A204.1 (cell line): ENCODE measurements at regions not wholly inside any gene's neighbourhood (a gene's known extent, or its start where the extent isn't known, plus 50 kb on each side); places are given as distances from the start of the nearest gene placed in this dataset.
"Not testable (repeated sequence)": the region's sequence is repeated elsewhere in the genome, so short reads cannot be mapped to it uniquely, and the experiment has no call there.

Experiments used
- FAIRE-seq: peaks from 2 replicates; lab custom pipeline; 2012; peaks lifted over from hg19 to GRCh38; lab: Jason Lieb, UNC

DNA sequence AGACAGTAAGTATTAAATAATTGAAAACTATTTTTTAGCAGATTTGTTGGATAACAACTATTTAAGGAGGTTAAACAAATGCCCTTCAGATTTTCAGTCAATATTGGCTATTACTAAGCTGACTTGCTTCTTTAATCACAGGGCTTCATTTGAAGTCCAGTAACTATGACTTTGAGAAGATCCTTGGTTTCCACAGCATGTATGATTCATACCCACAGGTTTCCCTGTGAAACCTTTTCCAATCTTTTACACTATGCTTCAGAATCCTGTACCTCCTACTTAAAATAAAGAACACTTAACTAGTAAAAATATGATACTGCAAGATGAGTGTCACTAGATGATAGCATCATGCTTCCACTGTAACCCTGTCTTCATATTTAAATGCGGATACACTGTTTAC, 211.9 kb downstream of the SPATA31A1 start:
- FAIRE-seq: not testable (repeated sequence)

DNA sequence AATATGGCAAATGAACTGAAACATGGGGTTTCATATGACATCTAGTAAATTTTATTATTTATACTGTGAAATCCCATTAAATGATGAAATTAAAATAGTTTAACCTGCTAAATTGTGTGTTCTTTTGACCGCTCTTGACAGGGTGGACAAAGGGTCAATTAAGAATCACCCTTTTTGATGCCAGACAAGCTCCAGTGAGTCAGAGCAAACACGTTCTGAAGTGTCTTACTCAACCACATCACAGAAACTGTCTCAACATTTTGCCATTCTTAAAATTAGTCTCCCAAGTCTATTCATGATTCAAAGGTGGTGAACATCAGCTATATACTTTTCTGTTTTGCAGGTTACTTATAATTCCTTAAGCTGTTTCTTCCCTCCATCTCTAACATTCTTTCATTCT, 213.4 kb downstream of the SPATA31A1 start:
- not testable (repeated sequence) for FAIRE-seq

DNA sequence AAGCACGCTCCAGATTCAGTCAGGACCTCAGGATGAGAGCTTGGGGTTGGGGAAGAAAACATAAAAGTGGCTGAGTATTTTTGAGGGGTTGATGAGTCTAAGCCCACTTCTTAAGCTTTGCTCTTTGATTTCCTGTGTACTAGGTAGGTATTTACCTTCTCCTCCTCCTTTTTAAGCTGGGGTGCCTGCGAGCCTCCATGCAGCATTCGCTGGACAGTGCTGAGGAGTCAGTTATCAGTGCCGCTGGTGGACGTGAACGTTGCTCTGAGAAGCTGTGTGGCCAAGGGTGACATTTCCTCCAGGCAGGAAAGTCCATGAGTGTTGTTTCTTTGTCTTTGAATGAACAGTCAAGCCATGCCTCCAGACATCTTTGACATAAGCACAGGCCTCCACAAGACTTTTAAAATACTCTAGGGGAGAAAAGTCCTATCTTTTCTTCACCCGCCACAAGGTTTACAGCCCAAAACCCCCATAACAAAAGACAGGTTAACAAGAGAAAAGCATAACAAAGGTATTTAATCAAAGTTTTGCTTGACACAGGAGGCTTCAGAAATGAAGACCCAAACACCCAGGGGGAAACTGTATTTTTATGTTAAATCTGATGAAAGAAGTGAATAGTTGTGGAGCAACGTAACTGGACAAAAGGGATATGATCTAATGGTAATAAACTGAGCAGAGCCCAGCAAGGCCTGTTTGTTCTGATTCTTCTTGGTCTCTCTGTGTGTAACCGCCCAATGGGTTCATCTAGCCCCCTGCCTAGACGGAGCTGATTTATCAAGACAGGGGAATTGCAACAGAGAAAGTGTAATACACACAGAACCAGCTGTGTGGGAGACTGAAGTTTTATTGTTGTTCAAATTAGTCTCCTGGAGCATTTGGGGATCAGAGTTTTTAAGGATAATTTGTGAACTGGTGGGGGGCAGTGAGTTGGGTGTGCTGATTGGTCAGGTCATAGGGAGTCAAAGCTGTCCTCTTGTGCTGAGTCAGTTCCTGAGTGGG, 217.9 kb downstream of the SPATA31A1 start:
- FAIRE-seq: not testable (repeated sequence)

DNA sequence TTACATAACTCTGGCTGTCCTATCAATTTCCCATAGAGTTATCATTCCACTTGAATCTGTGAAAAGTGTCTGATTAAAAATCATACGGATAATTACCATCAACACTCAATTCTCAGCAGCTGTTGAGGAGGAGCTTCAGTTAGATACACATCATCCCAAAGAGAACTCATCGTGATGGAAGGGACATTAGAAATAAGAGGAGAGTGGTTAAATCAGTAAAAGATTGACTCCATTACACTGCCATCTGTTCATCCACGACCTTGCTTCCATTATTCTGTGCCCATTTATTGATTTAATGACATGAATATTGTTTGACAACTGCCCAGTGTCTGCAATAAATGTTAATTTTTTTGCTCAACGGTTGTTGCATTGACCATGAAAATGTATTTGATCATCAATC, 223.5 kb downstream of the SPATA31A1 start:
- FAIRE-seq: not testable (repeated sequence)

DNA sequence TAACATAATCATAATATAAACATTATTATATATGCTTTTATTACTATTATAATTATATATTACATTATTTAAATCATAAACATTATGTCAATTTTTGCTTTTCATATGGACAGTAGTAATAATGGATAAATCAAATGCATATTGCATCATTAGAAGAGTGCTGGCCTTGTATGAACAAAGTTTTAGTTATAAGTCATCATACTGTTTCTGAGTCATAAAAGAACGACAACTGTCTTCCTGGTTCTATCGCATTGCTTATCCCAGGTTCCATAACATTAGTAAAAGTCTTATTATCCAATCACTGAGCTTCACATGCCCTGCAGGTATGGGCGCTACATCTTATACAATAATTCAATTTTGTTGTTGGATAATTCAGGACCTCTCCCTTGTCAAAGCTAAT, 225.8 kb downstream of the SPATA31A1 start:
- FAIRE-seq: not testable (repeated sequence)

DNA sequence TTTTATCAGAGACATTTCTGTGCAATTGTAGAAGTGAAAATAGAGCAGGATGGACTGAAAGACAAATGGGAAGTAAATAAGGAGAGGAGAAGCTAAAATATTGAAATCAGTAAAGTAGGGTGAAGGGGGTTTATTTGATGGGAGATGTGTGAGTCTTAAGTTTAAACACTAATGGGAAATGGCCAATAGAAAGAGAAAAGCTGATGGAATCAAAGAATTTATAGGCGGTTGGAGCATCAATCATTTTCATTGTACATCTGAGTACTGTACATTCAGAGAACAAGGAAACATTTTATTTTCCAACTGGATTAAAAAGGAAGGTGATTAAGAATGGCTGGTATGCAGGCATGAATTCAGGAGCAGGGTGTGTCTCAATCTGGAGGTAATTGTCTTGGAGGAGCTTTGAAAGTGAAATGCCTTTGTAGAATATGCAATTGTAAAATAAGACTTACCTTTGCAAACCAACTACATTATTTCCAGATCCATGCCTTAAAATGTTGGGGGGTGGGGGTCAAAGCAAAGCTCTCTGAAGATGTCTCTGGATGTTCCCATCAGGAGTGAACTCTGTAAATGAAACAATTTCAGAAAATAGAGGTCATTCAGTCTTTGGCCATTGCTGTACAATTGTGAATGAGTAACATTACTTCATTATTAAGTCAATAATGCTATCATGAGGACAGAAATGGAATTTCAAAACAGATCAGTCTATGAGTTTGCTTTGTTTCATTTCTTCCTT, 227.4 kb downstream of the SPATA31A1 start:
- not testable (repeated sequence) for FAIRE-seq

DNA sequence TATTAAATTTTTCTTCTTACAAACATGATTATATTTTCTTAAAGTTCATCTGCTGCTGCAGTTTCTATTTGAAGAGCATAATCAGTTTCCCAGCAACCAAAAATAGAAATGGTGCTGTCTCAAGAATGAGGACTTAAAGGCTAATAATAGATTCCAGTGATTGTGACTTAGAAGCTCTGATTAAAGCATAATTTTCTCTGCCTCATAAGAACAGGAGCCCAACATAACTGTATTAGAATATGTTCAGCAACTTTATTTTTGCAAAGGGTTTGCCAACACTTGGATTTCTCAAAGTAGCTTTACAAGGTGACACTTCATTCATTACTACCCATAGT, 227.9 kb downstream of the SPATA31A1 start:
- not testable (repeated sequence) for FAIRE-seq

DNA sequence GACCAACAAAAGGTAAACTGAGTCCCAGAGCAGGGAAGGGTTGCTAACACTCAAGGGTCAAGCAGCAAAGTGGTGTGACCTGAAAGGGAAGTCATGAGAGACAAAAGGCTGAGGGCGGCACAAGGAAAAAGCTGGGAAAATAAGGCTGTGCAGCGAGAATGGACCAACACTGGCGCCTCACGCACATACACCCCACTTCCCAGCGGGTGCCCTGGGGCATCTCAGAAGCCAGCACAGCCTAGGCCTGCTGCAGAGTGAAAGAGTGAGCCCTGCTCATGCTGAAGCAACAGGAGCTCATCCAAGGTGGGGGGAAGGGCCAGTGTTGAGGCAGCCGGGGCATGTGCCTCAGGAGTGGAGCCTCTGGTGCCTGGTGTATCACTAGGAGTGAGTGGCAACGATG, 229.8 kb downstream of the SPATA31A1 start:
- FAIRE-seq: not testable (repeated sequence)

DNA sequence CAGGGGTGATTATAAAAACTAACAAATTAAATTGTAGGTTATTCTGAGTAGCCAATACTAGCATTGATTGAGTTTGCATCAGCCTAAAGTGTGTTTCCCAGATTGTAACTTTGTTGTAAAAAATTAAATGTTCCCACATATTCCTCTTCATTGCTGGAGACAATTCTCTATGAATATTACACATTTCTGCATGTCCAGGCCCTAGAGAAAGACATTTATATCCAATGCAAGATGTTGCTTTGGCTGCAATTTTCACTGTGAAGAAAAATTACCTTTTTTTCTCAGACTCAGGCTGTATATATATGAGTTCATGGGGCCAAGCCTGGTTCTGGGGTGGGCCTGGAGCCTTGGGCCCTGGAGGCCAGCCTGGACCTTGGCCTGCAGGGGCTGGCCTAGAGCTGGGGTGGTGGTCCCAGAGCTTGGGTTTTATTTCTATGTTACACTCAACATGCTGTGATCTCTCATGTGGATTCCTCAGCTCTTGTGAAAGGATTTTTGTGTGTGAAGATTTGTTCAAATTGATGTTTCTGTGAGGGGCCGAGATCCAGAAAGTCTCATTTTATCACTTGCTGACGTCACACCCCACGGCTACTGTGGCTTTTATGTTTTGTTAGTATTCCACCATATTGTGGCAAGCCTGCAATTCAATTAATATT, 232.5 kb downstream of the SPATA31A1 start:
- no peak for FAIRE-seq

DNA sequence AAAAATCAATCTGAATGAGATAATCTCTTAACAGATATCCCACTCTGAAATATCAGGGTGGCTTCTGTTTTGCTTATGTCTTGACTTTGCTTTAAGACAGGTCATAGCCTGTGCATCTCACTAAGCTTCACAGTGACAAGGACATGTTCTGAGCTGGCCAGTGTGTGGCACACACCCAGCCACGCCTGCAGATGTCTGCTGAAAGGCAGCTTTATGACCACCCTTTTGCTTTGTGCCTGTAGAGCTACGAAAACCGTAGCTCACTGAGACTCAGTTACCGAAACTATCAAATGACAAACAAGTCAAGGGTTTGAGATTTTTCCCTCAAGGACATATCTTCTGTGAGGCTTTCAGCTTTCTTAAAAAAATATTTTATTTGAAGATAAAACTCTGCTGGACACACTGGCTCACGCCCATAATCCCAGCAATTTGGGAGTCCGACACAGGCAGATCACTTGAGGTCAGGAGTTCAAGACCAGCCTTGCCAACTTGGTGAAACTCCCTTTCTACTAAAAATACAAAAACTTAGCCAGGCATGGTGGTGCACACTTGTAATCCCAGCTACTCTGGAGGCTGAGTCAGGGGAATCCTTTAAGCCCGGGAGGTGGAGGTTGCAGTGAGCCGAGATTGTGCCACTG, 233.2 kb downstream of the SPATA31A1 start:
- no peak for FAIRE-seq

DNA sequence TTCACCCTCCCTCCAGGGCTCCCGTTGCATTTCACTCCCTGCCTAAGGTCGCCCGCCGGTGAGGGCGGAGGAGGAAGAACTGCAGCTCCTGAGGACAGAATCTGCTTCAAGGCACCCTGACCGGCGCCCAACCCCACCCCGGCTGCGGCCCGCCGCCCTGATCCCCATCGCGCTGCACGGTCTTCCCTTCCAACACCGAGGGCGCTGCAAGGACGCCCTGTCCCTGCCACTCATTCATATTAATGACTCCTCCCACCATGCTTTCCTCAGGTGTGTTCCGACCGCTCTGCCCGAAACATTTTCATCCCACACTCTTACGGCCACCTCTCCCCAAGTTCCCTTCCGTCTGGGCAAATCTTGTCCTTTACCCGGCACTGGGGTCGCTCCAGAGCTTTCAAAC, 248.6 kb downstream of the SPATA31A1 start:
- FAIRE-seq: not testable (repeated sequence)

DNA sequence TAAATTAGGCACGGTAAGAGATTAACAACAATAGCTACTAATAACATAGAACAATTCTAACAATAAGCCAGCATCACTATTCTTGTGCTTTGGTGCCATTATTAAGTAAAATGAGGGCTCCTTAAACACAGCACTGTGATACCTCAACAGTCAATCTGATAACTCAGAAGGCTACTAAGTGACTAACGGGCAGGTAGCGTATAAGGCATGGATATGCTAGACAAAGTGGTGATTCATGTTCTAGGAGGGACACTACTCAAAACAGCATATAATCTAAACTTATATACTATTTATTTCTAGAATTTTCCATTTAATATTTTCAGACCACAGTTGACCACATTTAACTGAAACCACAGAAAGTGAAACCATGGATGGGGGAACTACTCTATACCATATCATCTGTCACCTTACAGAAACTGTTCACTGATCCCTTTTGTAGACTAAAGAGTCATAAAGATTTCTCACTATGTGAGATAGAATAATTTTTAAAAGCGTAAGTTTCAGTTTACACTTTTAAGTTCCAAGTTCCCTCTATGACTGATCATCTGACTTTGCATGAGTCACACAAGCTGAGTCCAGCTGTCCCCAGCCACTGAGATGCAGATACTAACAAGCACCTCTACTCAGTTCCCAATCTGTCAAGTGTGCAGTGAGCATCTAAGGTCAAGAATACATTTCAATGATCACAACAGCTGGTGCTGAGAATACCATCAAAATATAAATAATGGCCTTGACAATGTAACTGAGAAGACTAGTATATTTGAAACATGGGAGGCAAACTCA, 256.2 kb downstream of the SPATA31A1 start:
- FAIRE-seq: not testable (repeated sequence)

DNA sequence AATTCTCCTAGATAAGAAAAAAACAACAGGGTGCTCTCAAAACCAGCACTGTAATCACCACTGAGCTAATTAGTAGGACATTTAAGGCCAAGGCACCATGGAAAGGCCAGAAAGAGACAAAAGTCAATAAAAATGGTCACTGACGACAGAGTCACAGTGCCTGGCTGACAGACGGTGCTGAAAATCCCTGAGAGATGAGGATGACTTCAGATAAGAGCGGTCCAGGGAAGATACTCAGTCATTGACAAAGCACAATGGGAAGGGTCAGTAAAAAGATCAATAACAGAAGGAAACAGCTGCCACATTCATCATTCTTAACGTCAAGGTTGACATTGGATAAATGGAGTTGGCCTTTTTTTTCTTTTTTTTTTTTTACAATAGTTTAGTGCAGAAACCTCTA, 261.0 kb downstream of the SPATA31A1 start:
- FAIRE-seq: not testable (repeated sequence)

DNA sequence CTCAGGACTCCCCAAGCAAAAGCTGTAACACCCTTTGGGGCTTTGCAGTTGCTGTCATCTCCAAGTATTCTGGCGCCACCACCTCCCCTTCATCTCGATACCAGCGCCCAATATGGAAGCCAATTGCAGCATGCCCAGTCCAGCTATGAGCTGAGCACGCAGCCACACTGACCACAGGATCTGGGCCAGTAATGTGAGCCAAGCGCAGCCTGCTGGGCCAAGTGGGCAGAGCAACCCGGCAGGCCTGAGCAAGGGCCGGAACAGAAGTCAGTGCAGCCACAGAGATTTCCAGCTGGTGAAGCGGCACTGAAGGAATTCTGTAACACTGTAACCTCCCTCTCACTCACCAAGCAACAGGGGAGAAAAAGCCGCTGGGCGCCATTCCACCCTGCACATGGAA, 268.6 kb downstream of the SPATA31A1 start:
- FAIRE-seq: not testable (repeated sequence)

DNA sequence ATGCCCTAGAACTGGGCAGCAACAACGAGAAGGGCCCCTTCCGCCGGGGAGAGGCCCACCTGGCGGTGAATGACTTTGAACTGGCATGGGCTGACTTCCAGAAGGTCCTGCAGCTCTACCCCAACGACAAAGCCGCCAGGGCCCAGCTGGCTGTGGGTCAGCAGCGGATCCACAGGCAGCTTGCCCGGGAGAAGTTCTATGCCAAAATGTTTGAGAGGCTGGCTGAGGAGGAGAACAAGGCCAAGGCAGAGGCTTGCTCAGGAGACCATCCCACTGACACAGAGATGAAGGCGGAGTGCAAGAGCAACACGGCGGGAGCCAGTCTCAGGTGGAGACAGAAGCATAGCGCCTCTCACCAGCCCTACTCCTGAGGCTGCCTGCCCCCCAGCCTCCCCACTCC, 276.6 kb downstream of the SPATA31A1 start:
- not testable (repeated sequence) for FAIRE-seq

DNA sequence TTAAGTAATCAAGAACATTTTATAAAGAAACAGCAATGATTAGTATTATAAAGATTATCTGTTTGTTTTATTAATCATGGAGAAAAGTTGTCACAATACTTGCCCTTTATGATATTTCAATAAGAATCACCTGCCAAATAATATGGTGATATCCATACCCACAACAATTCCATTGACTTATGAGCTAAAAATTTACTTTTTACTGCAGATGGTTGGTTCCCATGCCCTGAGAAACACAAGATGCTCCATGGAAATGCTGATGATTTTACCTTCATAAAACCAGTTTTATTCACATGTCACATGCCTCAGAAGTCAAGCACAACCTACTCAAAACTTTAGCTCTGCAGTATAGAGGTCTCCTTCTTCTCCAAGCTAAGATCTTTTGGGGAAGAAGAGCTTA, 293.6 kb downstream of the SPATA31A1 start:
- not testable (repeated sequence) for FAIRE-seq

DNA sequence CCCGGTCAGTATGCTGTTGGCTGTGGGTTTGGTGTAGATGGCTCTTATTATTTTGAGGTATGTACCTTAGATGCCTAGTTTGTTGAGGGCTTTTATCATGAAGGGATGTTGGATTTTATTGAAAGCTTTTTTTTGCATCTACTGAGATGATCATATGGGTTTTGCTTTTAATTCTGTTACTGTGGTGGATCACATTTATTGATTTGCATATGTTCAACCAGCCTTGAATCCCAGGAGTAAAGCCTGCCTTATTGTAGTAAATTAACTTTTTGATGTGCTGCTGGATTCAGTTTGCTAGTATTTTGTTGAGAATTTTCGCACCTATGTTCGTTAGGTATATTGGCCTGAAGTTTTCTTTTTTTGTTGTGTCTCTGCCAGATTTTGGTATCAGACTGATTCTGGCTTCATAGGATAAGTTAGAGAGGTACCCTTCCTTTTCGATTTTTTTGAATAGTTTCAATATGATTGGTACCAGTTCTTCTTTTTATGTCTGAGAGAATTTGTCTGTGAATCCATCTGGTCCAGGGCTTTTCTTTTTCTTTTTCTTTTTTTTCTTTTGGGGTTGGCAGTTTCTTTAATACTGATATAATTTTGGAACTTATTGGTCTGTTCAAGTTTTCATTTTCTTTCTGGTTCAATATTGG, 301.6 kb downstream of the SPATA31A1 start:
- FAIRE-seq: not testable (repeated sequence)

DNA sequence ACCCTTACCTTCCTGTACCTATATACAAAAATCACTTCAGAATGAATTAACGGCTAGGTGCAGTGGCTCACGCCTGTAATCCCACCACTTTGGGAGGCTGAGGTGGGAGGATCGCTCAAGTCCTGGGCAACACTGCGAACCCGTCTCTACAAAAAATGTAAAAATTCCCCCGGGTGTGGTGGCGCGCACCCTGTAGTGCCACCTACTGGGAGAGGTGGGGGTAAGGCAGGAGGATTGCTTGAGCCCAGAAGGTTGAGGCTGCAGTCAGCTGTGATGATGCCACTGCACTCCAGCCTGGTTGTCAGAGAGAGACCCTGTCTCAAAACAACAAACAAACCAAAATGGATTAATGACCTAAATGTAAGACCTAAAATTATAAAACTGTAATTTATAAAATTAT, 307.6 kb downstream of the SPATA31A1 start:
- not testable (repeated sequence) for FAIRE-seq

DNA sequence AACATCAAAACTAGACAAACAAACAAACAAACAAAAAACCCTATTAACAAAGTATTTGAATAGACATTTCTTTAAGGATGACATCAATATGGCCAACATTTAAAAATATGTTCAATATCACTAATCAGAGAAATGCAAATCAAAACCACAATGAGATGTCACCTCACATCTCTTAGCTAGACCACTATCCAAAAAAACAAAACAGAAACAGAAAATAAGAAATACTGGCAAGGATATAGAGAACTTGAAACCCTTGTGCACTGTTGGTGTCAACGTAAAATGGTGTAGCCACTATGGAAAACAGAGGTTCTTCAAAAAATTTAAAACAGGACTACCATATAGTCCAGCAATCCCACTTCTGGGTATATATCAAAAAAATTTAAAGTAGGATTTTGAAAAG, 308.2 kb downstream of the SPATA31A1 start:
- FAIRE-seq: not testable (repeated sequence)

DNA sequence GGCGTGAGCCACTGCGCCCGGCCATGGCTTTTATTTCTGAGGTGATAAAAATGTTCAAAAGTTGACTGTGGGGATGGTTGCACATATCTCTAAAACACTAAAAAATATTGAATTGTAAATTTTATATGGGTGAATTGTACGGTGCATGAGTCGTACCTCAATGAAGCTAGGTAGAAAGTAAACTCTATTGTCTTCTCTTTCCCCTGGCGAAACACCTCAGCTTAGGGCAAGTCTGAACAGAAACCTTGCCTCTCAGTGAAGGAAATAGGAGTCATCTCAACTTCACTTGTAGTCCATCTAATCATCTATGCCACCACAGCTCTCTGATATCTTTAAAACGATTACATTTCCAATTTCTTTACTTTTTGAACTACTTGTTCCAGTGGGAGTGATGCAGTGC, 309.6 kb downstream of the SPATA31A1 start:
- FAIRE-seq: not testable (repeated sequence)
